Left lobe of liver (tissue), 2 donors: ENCODE measurements at regions not wholly inside any gene's neighbourhood (a gene's known extent, or its start where the extent isn't known, plus 50 kb on each side); places are given as distances from the start of the nearest gene placed in this dataset.
"Not testable (repeated sequence)": the region's sequence is repeated elsewhere in the genome, so short reads cannot be mapped to it uniquely, and the experiment has no call there.

ENCODE experiments used
- ATAC-seq: fragments of 200-7000 bp; cut with Tn5 transposase; one replicate; pipeline ENCODE4 v1.9.1; 2020; ENCODE audit warnings: mild to moderate bottlenecking, moderate library complexity
- DNase-seq: peaks from one replicate; pipeline ENCODE4 v3.0.0-alpha.2; 2020; ENCODE audit warnings: low spot score
- donor health status: DM: no; HTN: no; CAD: no; lungs with moderate emphysema.
- donor health status: DM: no; HTN: yes; CAD: no.

DNA sequence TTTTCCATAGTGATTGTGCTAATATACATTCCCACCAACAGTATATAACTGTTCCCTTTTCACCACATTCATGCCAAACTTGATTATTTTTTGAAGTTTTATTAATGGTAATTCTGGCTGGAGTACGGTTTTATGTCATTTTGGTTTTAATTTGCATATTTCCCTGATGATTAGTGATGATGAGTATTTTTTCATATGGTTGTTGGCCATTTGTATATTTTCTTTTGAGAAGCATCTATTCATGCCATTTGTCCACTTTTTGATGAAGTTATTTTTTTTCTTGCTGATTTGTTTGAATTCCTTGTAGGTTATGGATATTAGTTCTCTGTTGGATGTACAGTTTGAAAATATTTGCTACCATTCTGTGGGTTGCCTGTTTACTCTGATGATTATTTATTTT is 484.4 kb upstream of the SPRY2 start:
- ATAC-seq, result no peak
- no peak for DNase-seq

DNA sequence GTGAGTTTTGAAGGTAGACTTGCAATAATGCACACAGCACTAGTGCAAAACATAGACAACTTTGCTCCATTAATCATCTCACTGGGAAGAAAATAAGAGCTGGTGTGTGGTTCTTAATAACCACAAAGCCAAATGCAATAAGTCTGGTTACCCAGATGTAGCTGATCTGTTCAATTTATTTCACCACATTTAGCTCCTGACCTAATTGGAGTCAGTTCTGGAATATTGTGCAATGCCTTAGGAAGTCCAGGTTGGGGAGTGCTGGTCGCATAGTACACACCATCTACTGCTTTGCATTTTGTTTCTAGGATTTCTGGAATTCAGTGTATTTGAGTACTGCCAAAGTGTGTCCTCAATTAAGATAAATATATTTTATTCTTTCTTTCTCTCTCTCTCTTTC is 483.3 kb upstream of the SPRY2 start:
- ATAC-seq, result peak; percentile 100
- DNase-seq, result no peak

GRCh38 chr13:80823472-80823871 is 482.5 kb upstream of the SPRY2 start:
- ATAC-seq (no peak), DNase-seq (no peak)

- no peak for ATAC-seq
- DNase-seq, result no peak
Measured at GRCh38 chr13:80821466-80821865, 480.5 kb upstream of the SPRY2 start.

GRCh38 chr13:80817979-80818378 is 477.1 kb upstream of the SPRY2 start:
- DNase-seq (no peak), ATAC-seq (no peak)

DNA sequence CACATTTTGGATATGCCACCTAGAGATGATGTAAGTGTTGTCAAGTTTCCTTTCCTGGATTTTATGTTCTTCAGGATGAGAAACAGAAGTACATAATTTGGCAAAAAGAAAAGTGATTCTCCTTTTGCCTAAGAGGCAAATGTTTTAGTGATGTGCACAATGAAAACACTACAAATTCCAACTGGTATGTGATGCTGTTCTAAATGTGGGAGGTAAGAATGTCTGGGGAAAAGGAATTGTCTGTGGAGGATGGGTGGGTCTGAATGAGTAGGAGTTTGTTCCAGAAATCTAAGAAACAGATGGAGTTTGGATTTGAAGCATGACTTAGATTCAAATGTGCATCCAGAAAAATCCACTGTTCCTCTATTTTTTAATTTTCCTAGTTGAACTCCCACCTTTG is 473.6 kb upstream of the SPRY2 start:
- DNase-seq (no peak), ATAC-seq (no peak)

- DNase-seq, ATAC-seq: not testable (repeated sequence)
Measured at GRCh38 chr13:80810294-80810693, 469.4 kb upstream of the SPRY2 start.

GRCh38 chr13:80802946-80803345 is 462.0 kb upstream of the SPRY2 start:
- no peak for DNase-seq
- no peak for ATAC-seq

GRCh38 chr13:80798576-80799133 is 457.7 kb upstream of the SPRY2 start:
- no peak for ATAC-seq
- DNase-seq, result no peak

- no peak for DNase-seq
- no peak for ATAC-seq
Measured at GRCh38 chr13:80787604-80788003, 446.7 kb upstream of the SPRY2 start.

- no peak for ATAC-seq
- DNase-seq, result no peak
Measured at GRCh38 chr13:80783926-80784565, 443.1 kb upstream of the SPRY2 start.

- ATAC-seq, result no peak
- no peak for DNase-seq
Measured at GRCh38 chr13:80782441-80782840, 441.5 kb upstream of the SPRY2 start.

GRCh38 chr13:80778297-80778696 is 437.4 kb upstream of the SPRY2 start:
- ATAC-seq, result no peak
- DNase-seq, result no peak

GRCh38 chr13:80757694-80758093 is 416.8 kb upstream of the SPRY2 start:
- no peak for ATAC-seq
- DNase-seq, result no peak

DNA sequence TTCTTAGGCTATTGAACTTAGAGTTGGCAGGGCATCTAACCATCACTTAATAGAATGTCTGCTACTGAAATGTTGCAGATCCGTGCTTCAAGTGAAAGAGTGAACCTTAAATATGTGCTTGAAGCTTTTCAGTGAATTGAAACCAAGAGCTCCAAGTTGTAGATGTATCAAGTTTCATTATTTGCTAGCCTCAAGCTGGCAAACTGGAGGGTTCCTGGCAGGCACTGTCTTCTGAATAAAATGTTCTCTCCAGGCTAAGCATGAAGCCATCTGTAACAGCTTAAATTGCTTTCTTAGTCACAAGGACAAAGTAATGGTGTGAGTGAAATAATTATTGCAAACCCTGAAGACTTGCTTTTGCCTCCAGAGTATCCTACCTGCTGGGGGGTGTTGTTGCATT is 415.0 kb upstream of the SPRY2 start:
- ATAC-seq (no peak), DNase-seq (no peak)

GRCh38 chr13:80754441-80754840 is 413.5 kb upstream of the SPRY2 start:
- no peak for DNase-seq
- ATAC-seq, result no peak

DNA sequence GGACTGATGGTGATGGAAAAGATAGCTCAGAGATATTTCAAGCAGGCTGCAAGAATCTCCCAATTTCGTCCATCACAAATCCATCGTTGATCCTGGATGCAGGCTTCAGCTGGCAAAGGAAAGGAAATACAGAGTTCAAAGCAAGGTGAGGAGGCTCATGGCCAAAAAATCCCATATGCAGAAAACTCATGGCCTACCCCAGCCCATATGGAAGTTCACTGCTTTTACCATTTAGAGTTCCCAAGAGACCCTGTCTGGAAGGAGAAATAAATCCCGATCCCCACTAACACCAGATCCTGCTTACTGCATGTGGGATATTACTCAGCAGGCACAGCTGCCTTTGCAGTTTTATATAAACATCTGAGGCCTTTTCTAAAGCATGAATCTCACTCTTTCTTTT is 412.9 kb upstream of the SPRY2 start:
- ATAC-seq (no peak), DNase-seq (no peak)

DNA sequence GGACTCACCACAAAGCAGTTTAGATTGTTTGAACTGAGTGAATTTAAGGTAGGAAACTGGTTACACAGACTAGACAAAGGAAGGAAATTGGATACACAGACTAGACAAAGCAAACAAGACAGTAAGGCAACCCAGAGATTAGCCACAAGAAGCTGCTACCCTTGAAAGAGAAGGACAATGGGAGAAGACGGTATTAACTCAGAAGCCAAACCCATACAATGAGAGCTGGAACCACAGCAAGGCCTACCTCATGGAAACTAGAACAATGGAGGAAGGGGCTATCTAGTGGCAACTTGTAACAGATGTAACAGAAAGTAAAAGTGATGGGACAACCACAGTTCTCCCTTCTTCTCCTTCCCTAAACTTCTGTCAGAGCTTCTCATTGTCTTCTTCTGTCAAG is 410.9 kb upstream of the SPRY2 start:
- no peak for DNase-seq
- ATAC-seq, result no peak

DNA sequence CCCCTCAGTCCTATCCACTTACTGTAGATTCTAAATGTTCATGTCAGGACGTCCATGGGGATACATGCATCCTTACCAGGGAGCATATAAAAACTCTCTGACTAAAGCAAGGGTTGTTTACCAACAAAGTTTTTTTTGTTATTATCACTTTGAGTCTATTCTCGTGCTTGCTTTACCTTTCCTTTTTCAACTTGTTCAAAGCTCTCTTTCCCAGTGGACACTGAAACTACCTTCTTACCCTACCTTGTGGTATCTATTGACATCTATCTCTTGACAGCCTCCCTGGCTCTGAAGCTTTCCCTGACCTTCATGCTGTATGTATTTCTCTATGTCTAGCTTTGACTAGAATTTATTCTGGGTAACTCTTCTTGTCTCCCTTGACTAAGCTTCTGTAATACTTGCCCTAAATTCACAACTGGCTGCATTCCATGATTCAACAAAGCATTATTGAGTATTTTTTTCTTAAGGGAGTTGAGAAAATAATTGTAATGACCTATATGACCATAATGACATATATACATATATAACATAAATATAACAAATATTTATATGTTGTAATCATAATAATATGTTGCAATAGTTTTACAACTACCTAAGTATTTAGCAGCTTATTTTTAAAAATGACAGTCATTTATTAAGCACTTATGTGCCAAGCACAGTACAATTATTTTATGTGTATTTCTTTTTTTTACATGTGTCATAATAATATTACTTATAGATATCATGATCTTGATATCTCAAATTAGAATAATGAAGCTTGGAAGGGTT is 403.4 kb upstream of the SPRY2 start:
- DNase-seq (no peak), ATAC-seq (no peak)

DNA sequence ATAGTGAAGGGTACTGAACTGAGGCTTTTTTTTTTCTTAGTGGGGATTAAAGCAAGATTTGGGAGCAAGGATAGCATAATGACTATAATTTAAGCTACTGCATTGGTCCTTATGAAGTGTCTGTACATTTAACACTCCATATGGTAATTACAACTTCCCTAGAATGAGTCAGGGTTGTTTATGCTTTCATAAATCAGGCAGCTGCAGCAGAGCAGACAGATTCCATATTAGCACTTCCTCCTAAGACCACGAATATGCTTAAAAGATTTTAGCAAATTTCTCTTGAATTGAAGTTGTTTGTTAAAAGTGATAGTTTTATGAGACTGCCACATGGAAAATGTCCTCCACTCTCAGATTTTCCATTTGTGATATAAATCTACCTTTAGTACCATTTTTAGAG is 401.1 kb upstream of the SPRY2 start:
- ATAC-seq (no peak), DNase-seq (no peak)

DNA sequence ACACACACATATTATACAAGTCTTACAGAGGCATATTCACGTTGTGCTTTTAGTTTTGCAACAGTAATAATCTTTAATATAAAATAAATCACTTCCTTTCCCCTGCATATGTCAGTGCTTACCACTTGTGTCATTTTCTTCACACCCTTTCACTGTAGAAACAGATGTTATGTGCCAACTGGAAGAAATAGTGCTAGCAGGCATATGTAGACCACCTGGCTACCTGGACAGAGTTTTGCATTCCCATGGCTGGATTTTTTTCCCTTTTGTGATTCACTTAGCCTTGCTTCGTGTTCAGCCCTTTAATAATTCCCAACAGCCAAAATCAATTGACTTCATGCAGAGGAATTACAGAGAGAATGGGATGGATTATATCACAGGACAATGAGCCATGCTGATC is 399.1 kb upstream of the SPRY2 start:
- DNase-seq (no peak), ATAC-seq (no peak)

DNA sequence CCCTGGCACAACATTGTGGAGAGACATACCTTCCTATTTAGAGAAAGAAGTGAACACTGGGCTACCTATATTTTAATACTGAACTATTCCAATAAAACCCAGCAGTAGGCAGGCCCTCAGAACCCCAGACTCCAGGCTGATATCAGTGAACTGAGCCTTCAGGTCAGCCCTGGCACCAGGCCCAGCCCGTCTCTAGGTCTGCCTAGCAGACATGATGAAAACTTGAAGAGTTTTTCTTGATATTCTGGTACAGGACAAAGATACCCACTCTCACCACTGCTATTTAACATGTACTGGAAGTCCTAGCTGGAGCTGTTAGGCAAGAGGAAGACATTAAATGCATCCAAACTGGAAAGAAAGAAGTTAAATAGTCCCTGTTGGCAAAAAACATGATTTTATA is 396.6 kb upstream of the SPRY2 start:
- DNase-seq, result no peak
- ATAC-seq, result no peak
